ENCODE measurements at regions not wholly inside any gene's neighbourhood (a gene's known extent, or its start where the extent isn't known, plus 50 kb on each side); places are given as distances from the start of the nearest gene placed in this dataset.

DNA sequence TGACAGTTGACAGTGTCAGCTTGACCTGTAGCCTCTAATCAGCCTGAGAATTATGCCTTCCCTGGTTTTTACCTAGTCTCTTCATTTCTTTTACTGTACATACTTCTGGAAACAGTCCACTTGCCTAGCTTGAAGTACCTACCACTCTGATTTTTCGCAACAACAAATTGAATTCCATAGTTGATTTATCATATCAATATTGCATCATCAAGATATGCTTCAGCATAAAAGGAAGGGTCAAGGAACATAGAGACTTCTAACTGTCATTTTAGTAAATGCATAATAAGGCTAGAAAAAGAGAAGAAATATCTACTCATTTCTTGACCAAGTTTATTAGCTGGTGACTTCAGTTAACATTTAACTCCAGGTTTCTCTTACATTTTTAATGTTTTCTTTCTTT, 174.2 kb upstream of the FAR2 start:
- Histone ChIP-seq H3K56ac (ENCODE audit: insufficient read length, low read depth, low read length) (no peak overlapping the region), H4K91ac (ENCODE audit: insufficient read length, low read depth, low read length) (no peak overlapping the region), H3K79me1 (ENCODE audit: insufficient read depth, low read depth, low read length, poor library complexity, severe bottlenecking) (no peaks in the 10 kb centered on the region), H3K4me2 (ENCODE audit: insufficient read depth, insufficient read length, low read length) (no peak overlapping the region), H3T11ph (ENCODE audit: low read length) (no peak overlapping the region), H3K9me3 (ENCODE audit: control insufficient read depth, low read depth, low read length) (no peaks in the 10 kb centered on the region), H2BK12ac (ENCODE audit: insufficient read length, low read depth, low read length) (no peak overlapping the region), H2AFZ (ENCODE audit: low read length) (no peak overlapping the region), H2BK120ac (ENCODE audit: low read depth, low read length, poor library complexity, severe bottlenecking) (no peak overlapping the region), H3K23me2 (ENCODE audit: insufficient read length, low read depth, low read length, poor library complexity, severe bottlenecking) (no peaks in the 10 kb centered on the region), H4K5ac (ENCODE audit: insufficient read length, low read depth, low read length) (no peak overlapping the region), H4K20me1 (ENCODE audit: control insufficient read depth, insufficient read depth, insufficient read length) (no peaks in the 10 kb centered on the region), H3K23ac (ENCODE audit: insufficient read length, low read depth, low read length) (no peak overlapping the region), H4K8ac (replicated peaks; ENCODE audit: insufficient read length, low read depth, low read length) (no peak overlapping the region), H3K27me3 (ENCODE audit: insufficient read depth, low read length) (no peaks in the 10 kb centered on the region), H2BK5ac (ENCODE audit: insufficient read length, low read length) (no peak overlapping the region), H3K14ac (ENCODE audit: insufficient read depth, low read length) (no peak overlapping the region), H3K27ac (ENCODE audit: insufficient read length, low read depth, low read length) (no peak overlapping the region), H3K18ac (ENCODE audit: insufficient read length, low read depth, low read length) (no peak overlapping the region), H2BK20ac (ENCODE audit: low read depth, low read length, poor library complexity, severe bottlenecking) (no peak overlapping the region), H3K9ac (ENCODE audit: extremely low read depth, insufficient read length, low read length) (no peak overlapping the region), H3K4ac (ENCODE audit: low read depth, low read length) (no peak overlapping the region), H3K79me2 (ENCODE audit: insufficient read depth, low read length) (no peaks in the 10 kb centered on the region), H2AK5ac (ENCODE audit: insufficient read length, low read length) (no peak overlapping the region), H2BK15ac (ENCODE audit: low read depth, low read length) (no peak overlapping the region), H3K4me1 (ENCODE audit: insufficient read depth, low read length) (no peaks in the 10 kb centered on the region)
- Mint-ChIP-seq H3K27ac (no peak overlapping the region; a peak in 1 of 7 replicates), H3K4me3 (no peak overlapping the region), H3K36me3 (ENCODE audit: insufficient read depth in 1 of 3, low read depth in 3 of 3) (no peaks in the 10 kb centered on the region), H3K9me3 (no peaks in the 10 kb centered on the region; a peak in 1 of 5 replicates), H3K27me3 (ENCODE audit: low read depth) (no peaks in the 10 kb centered on the region), H3K4me1 (peaks cover 0 to under 1% of the 10 kb centered on the region in 2 experiments; a peak in 1 of 4 replicates)
- DNase-seq = no peak
- WGBS (ENCODE audit: extremely low coverage, insufficient read length, low lambda C conversion rate) = no CpG with 5 or more reads among the region's 1 CpG
- TF ChIP-seq, protein P1, sequence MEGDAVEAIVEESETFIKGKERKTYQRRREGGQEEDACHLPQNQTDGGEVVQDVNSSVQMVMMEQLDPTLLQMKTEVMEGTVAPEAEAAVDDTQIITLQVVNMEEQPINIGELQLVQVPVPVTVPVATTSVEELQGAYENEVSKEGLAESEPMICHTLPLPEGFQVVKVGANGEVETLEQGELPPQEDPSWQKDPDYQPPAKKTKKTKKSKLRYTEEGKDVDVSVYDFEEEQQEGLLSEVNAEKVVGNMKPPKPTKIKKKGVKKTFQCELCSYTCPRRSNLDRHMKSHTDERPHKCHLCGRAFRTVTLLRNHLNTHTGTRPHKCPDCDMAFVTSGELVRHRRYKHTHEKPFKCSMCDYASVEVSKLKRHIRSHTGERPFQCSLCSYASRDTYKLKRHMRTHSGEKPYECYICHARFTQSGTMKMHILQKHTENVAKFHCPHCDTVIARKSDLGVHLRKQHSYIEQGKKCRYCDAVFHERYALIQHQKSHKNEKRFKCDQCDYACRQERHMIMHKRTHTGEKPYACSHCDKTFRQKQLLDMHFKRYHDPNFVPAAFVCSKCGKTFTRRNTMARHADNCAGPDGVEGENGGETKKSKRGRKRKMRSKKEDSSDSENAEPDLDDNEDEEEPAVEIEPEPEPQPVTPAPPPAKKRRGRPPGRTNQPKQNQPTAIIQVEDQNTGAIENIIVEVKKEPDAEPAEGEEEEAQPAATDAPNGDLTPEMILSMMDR (conservative IDR thresholded peaks at IDR 0.05) = no peak

Data from H9 (cell line).